Osteoblast (primary cell): ENCODE measurements at regions not wholly inside any gene's neighbourhood (a gene's known extent, or its start where the extent isn't known, plus 50 kb on each side); places are given as distances from the start of the nearest gene placed in this dataset.

ENCODE experiments used
- DNase-seq: peaks from one replicate; pipeline ENCODE4 v3.0.0; 2011; ENCODE audit warnings: low spot score, mixed read lengths; ENCODE audit not compliant: insufficient read length; ENCODE audit errors: missing footprints
- H2AFZ ChIP-seq: 2 replicates; pipeline ENCODE4 v1.6.0; 2011; ENCODE audit warnings: mild to moderate bottlenecking, low read length
- H3K27ac ChIP-seq: 2 replicates; pipeline ENCODE4 v1.5.1; 2011; ENCODE audit warnings: mild to moderate bottlenecking, low read depth, low read length, moderate library complexity
- H3K27me3 ChIP-seq: 2 replicates; pipeline ENCODE4 v1.6.0; 2012; ENCODE audit warnings: mild to moderate bottlenecking, control low read depth, inconsistent platforms, low read length, moderate library complexity; ENCODE audit not compliant: insufficient read depth
- H3K36me3 ChIP-seq: 2 replicates; pipeline ENCODE4 v1.5.1; 2011; ENCODE audit warnings: mild to moderate bottlenecking, low read length, control low read depth, moderate library complexity; ENCODE audit not compliant: insufficient read depth
- H3K4me1 ChIP-seq: 2 replicates; pipeline ENCODE4 v1.5.1; 2011; ENCODE audit warnings: mild to moderate bottlenecking, low read length, control low read depth, moderate library complexity; ENCODE audit not compliant: insufficient read depth
- H3K4me2 ChIP-seq: 2 replicates; pipeline ENCODE4 v1.6.0; 2011; ENCODE audit warnings: mild to moderate bottlenecking, low read length; ENCODE audit not compliant: insufficient read depth
- H3K4me3 ChIP-seq: fragments of 200-600 bp; sonication (generic); 3 replicates; pipeline ENCODE4 v1.5.1; 2012; ENCODE audit warnings: mild to moderate bottlenecking, low read length, inconsistent platforms; ENCODE audit not compliant: insufficient read depth
- H3K79me2 ChIP-seq: 2 replicates; pipeline ENCODE4 v1.6.0; 2012; ENCODE audit warnings: mild to moderate bottlenecking, low read length, control low read depth, inconsistent platforms; ENCODE audit not compliant: insufficient read depth
- H3K9me3 ChIP-seq: 2 replicates; pipeline ENCODE4 v1.5.1; 2011; ENCODE audit warnings: low read depth, low read length, control low read depth
- H4K20me1 ChIP-seq: 2 replicates; pipeline ENCODE4 v1.6.0; 2012; ENCODE audit warnings: mild to moderate bottlenecking, low read length, control low read depth; ENCODE audit not compliant: insufficient read depth
- CTCF ChIP-seq: IDR thresholded peaks from 2 replicates; pipeline ENCODE4 v1.5.1; 2011; ENCODE audit warnings: mild to moderate bottlenecking, low read depth, low read length, moderate library complexity; ENCODE audit errors: extremely low read depth

- Histone ChIP-seq H3K4me2 (no peak overlapping the region), H3K4me1 (no peaks in the 10 kb centered on the region), H3K27ac (no peak overlapping the region), H3K36me3 (no peaks in the 10 kb centered on the region), H4K20me1 (no peaks in the 10 kb centered on the region), H3K9me3 (no peaks in the 10 kb centered on the region), H3K27me3 (no peaks in the 10 kb centered on the region), H3K79me2 (no peaks in the 10 kb centered on the region), H3K4me3 (no peak overlapping the region), H2AFZ (no peak overlapping the region)
- TF ChIP-seq CTCF = no peak
- DNase-seq = no peak
Measured at GRCh38 chr1:104105465-104105864, 355.8 kb downstream of the AMY1C start.

- Histone ChIP-seq H4K20me1 (no peaks in the 10 kb centered on the region), H3K9me3 (no peaks in the 10 kb centered on the region), H3K27me3 (no peaks in the 10 kb centered on the region)
Measured at GRCh38 chr1:104120525-104120924, 370.8 kb downstream of the AMY1C start.

GRCh38 chr1:104121271-104121670 is 371.6 kb downstream of the AMY1C start:
- H4K20me1 ChIP-seq = no peaks in the 10 kb centered on the region
- no peaks in the 10 kb centered on the region for H3K79me2 ChIP-seq
- H3K4me2 ChIP-seq = no peak overlapping the region
- H2AFZ ChIP-seq = no peak overlapping the region
- no peak for TF ChIP-seq CTCF
- no peaks in the 10 kb centered on the region for H3K4me1 ChIP-seq
- no peak overlapping the region for H3K4me3 ChIP-seq
- H3K27ac ChIP-seq = no peak overlapping the region
- no peaks in the 10 kb centered on the region for H3K36me3 ChIP-seq
- DNase-seq = no peak
- H3K9me3 ChIP-seq = no peaks in the 10 kb centered on the region
- no peaks in the 10 kb centered on the region for H3K27me3 ChIP-seq

More at GRCh38 chr1:104120525-104120924, 370.8 kb downstream of the AMY1C start:
- Histone ChIP-seq H3K4me2 (no peak overlapping the region), H3K4me3 (no peak overlapping the region), H3K27ac (no peak overlapping the region), H2AFZ (no peak overlapping the region), H3K79me2 (no peaks in the 10 kb centered on the region), H3K4me1 (no peaks in the 10 kb centered on the region), H3K36me3 (no peaks in the 10 kb centered on the region)
- no peak for TF ChIP-seq CTCF
- no peak for DNase-seq

GRCh38 chr1:104125266-104125665 is 375.6 kb downstream of the AMY1C start:
- no peak overlapping the region for H3K4me2 ChIP-seq
- no peak for TF ChIP-seq CTCF
- H4K20me1 ChIP-seq = no peaks in the 10 kb centered on the region
- H3K79me2 ChIP-seq = no peaks in the 10 kb centered on the region
- no peak for DNase-seq
- H3K9me3 ChIP-seq = no peaks in the 10 kb centered on the region
- no peak overlapping the region for H2AFZ ChIP-seq
- H3K36me3 ChIP-seq = no peaks in the 10 kb centered on the region
- H3K4me1 ChIP-seq = no peaks in the 10 kb centered on the region
- no peaks in the 10 kb centered on the region for H3K27me3 ChIP-seq
- H3K4me3 ChIP-seq = no peak overlapping the region
- H3K27ac ChIP-seq = no peak overlapping the region
